GM23338 (cell line): ENCODE measurements at regions not wholly inside any gene's neighbourhood (a gene's known extent, or its start where the extent isn't known, plus 50 kb on each side); places are given as distances from the start of the nearest gene placed in this dataset.

Source experiments
- ATAC-seq: fragments of 200-7000 bp; cut with Tn5 transposase; 3 replicates; pipeline ENCODE4 v1.9.1; 2020
- DNase-seq: peaks from one replicate; pipeline ENCODE4 v3.0.0-alpha.2; 2015; ENCODE audit warnings: low spot score
- H2AFZ ChIP-seq: fragments of 200-600 bp; sonication (generic); 2 replicates; pipeline ENCODE4 v1.8.0; 2016; ENCODE audit warnings: antibody characterized with exemption, mild to moderate bottlenecking, moderate library complexity
- H3F3A ChIP-seq: fragments of 200-600 bp; sonication (generic); replicated peaks from 2 replicates; pipeline ENCODE4 v1.8.0; 2017; ENCODE audit warnings: antibody characterized with exemption, mixed run types, low read depth
- H3K27ac ChIP-seq: fragments of 200-600 bp; sonication (generic); 2 replicates; pipeline ENCODE4 v1.6.1; 2016; ENCODE audit warnings: low read depth
- H3K27me3 ChIP-seq: fragments of 200-600 bp; sonication (generic); 2 replicates; pipeline ENCODE4 v1.8.0; 2016; ENCODE audit warnings: mild to moderate bottlenecking, mixed run types, moderate library complexity; ENCODE audit not compliant: insufficient read depth
- H3K36me3 ChIP-seq: fragments of 200-600 bp; sonication (generic); 2 replicates; pipeline ENCODE4 v1.8.0; 2016; ENCODE audit warnings: mild to moderate bottlenecking; ENCODE audit not compliant: insufficient read depth
- H3K4me1 ChIP-seq: fragments of 200-600 bp; sonication (generic); 2 replicates; pipeline ENCODE4 v1.8.0; 2016; ENCODE audit warnings: mild to moderate bottlenecking, moderate library complexity; ENCODE audit not compliant: insufficient read depth
- H3K4me2 ChIP-seq: fragments of 200-600 bp; sonication (generic); 2 replicates; pipeline ENCODE4 v1.7.1; 2017; ENCODE audit warnings: mixed run types
- H3K4me3 ChIP-seq: fragments of 200-600 bp; sonication (generic); 2 replicates; pipeline ENCODE4 v1.6.1; 2016; ENCODE audit warnings: mixed run types
- H3K79me2 ChIP-seq: fragments of 200-600 bp; sonication (generic); replicated peaks from 2 replicates; pipeline ENCODE4 v1.8.0; 2017; ENCODE audit warnings: mild to moderate bottlenecking; ENCODE audit not compliant: insufficient read depth
- H3K9me2 ChIP-seq: fragments of 200-600 bp; sonication (generic); 2 replicates; pipeline ENCODE4 v1.8.0; 2017; ENCODE audit not compliant: insufficient read depth
- H4K20me1 ChIP-seq: fragments of 200-600 bp; sonication (generic); replicated peaks from 2 replicates; pipeline ENCODE4 v1.8.0; 2017; ENCODE audit warnings: mild to moderate bottlenecking; ENCODE audit not compliant: insufficient read depth
- H3K27ac Mint-ChIP-seq: 2 replicates; pipeline ENCODE4 v1.8.0; 2020; ENCODE audit warnings: inconsistent platforms, mild to moderate bottlenecking, moderate library complexity, mixed read lengths
- H3K27me3 Mint-ChIP-seq: 3 replicates; pipeline ENCODE4 v1.8.0; 2022; ENCODE audit warnings: low read depth, mild to moderate bottlenecking, moderate library complexity, mixed read lengths, inconsistent platforms; ENCODE audit not compliant: insufficient read depth, poor library complexity
- H3K36me3 Mint-ChIP-seq: 3 replicates; pipeline ENCODE4 v1.8.0; 2021; ENCODE audit warnings: low read depth, mild to moderate bottlenecking, inconsistent platforms, moderate library complexity, mixed read lengths
- H3K4me1 Mint-ChIP-seq: 3 replicates; pipeline ENCODE4 v1.8.0; 2020; ENCODE audit warnings: mild to moderate bottlenecking, inconsistent platforms, mixed read lengths
- H3K4me3 Mint-ChIP-seq: 3 replicates; pipeline ENCODE4 v1.8.0; 2021; ENCODE audit warnings: moderate library complexity, mild to moderate bottlenecking, inconsistent platforms, mixed read lengths
- H3K9me3 Mint-ChIP-seq: 3 replicates; pipeline ENCODE4 v1.8.0; 2020; ENCODE audit warnings: moderate library complexity, mild to moderate bottlenecking, inconsistent platforms, mixed read lengths
- CREB1 ChIP-seq: fragments of 250-450 bp; sonication (Bioruptor Pico); IDR thresholded peaks from 2 replicates; pipeline ENCODE4 v1.5.0; 2020; ENCODE audit warnings: low read depth, mild to moderate bottlenecking, moderate library complexity
- CTCF ChIP-seq, 2 experiments: fragments of 200-600 bp in 1 of 2; sonication (generic) in 1 of 2; conservative IDR thresholded peaks; 2 replicates each; pipeline versions ENCODE4 v1.5.1 to v1.6.1; 2016 to 2017; ENCODE audit warnings: antibody characterized with exemption in 2 of 2, low read depth in 2 of 2, mild to moderate bottlenecking in 2 of 2, moderate library complexity in 1 of 2
- ETS1 ChIP-seq: IDR thresholded peaks from 2 replicates; pipeline ENCODE4 v1.6.1; 2016; ENCODE audit warnings: antibody characterized with exemption
- EZH2 ChIP-seq: fragments of 200-600 bp; sonication (generic); IDR thresholded peaks from one replicate; pipeline ENCODE4 v1.8.0; 2017; ENCODE audit warnings: antibody characterized with exemption, mild to moderate bottlenecking, low read depth; ENCODE audit not compliant: unreplicated experiment
- EZH2phosphoT487 ChIP-seq: fragments of 200-600 bp; sonication (generic); IDR thresholded peaks from one replicate; pipeline ENCODE4 v1.8.1; 2018; ENCODE audit warnings: antibody characterized with exemption; ENCODE audit not compliant: unreplicated experiment
- JUNB ChIP-seq: IDR thresholded peaks from one replicate; pipeline ENCODE4 v1.6.1; 2016; ENCODE audit warnings: antibody characterized with exemption; ENCODE audit not compliant: unreplicated experiment
- NANOG ChIP-seq: IDR thresholded peaks from 2 replicates; pipeline ENCODE4 v1.6.1; 2016; ENCODE audit warnings: antibody characterized with exemption, borderline replicate concordance
- POLR2AphosphoS5 ChIP-seq: IDR thresholded peaks from 2 replicates; pipeline ENCODE4 v1.6.1; 2016; ENCODE audit warnings: antibody characterized with exemption, low read depth
- STAT1 ChIP-seq: IDR thresholded peaks from one replicate; pipeline ENCODE4 v1.6.1; 2016; ENCODE audit warnings: antibody characterized with exemption; ENCODE audit not compliant: unreplicated experiment
- ZNF114 ChIP-seq: fragments of 250-450 bp; sonication (Bioruptor Pico); IDR thresholded peaks from 2 replicates; pipeline ENCODE4 v1.5.0; 2020; ENCODE audit warnings: mild to moderate bottlenecking, moderate library complexity

- Histone ChIP-seq H3K4me1 (peaks cover 7% of the 10 kb centered on the region; the same call in 1 of the 2 replicates), H4K20me1 (no peaks in the 10 kb centered on the region), H3F3A (no peaks in the 10 kb centered on the region), H3K27me3 (no peaks in the 10 kb centered on the region), H3K4me2 (no peak overlapping the region), H3K27ac (no peak overlapping the region), H3K9me2 (0 out of 2 replicates have a peak, but pooled peaks cover 6% of the 10 kb centered on the region), H2AFZ (no peak overlapping the region), H3K4me3 (no peak overlapping the region), H3K36me3 (no peaks in the 10 kb centered on the region), H3K79me2 (no peaks in the 10 kb centered on the region)
- Mint-ChIP-seq H3K27ac (0 out of 2 replicates have a peak overlapping the region, but pooled peaks have one; percentile 23), H3K4me3 (no peak overlapping the region), H3K36me3 (peaks cover 7% of the 10 kb centered on the region), H3K4me1 (peaks cover 16% of the 10 kb centered on the region), H3K9me3 (peaks cover 7% of the 10 kb centered on the region), H3K27me3 (peaks cover 3% of the 10 kb centered on the region)
- TF ChIP-seq CTCF (conservative IDR thresholded peaks at IDR 0.05; ENCODE audit: low read depth in 2 of 2) (no peak), JUNB (no peak), ETS1 (no peak), EZH2 (no peak), ZNF114 (no peak), POLR2AphosphoS5 (no peak), NANOG (no peak), EZH2phosphoT487 (no peak), CREB1 (CRISPR knock-in tag) (no peak), STAT1 (no peak)
- ATAC-seq (peak; percentile 56; the same call in 2 of the 3 replicates), DNase-seq (peak; percentile 45)
Observed at GRCh38 chr14:38330275-38330674, 74.4 kb upstream of the CLEC14A start.

- DNase-seq (no peak), ATAC-seq (no peak)
- no peak overlapping the region for H3K4me3 Mint-ChIP-seq
- Histone ChIP-seq H4K20me1 (no peaks in the 10 kb centered on the region), H2AFZ (no peak overlapping the region), H3K27ac (no peak overlapping the region), H3K79me2 (no peaks in the 10 kb centered on the region), H3K4me3 (no peak overlapping the region), H3K4me2 (no peak overlapping the region), H3K36me3 (no peaks in the 10 kb centered on the region), H3F3A (no peaks in the 10 kb centered on the region), H3K4me1 (peaks cover 7% of the 10 kb centered on the region; the same call in 1 of the 2 replicates), H3K9me2 (0 out of 2 replicates have a peak, but pooled peaks cover 10% of the 10 kb centered on the region), H3K27me3 (no peaks in the 10 kb centered on the region)
- H3K27me3 Mint-ChIP-seq: peaks cover 3% of the 10 kb centered on the region
- no peak for TF ChIP-seq EZH2phosphoT487
- H3K27ac Mint-ChIP-seq: no peak overlapping the region
- H3K36me3 Mint-ChIP-seq: peaks cover 7% of the 10 kb centered on the region
- peaks cover 16% of the 10 kb centered on the region for H3K4me1 Mint-ChIP-seq
- H3K9me3 Mint-ChIP-seq: peaks cover 7% of the 10 kb centered on the region
Observed at GRCh38 chr14:38329246-38329645, 73.4 kb upstream of the CLEC14A start.
